HK-2 (cell line): ENCODE measurements at regions not wholly inside any gene's neighbourhood (a gene's known extent, or its start where the extent isn't known, plus 50 kb on each side); places are given as distances from the start of the nearest gene placed in this dataset.

Experiments used
- DNase-seq: peaks from one replicate; pipeline ENCODE4 v3.0.0-alpha.2; 2018; ENCODE audit not compliant: unreplicated experiment

DNA sequence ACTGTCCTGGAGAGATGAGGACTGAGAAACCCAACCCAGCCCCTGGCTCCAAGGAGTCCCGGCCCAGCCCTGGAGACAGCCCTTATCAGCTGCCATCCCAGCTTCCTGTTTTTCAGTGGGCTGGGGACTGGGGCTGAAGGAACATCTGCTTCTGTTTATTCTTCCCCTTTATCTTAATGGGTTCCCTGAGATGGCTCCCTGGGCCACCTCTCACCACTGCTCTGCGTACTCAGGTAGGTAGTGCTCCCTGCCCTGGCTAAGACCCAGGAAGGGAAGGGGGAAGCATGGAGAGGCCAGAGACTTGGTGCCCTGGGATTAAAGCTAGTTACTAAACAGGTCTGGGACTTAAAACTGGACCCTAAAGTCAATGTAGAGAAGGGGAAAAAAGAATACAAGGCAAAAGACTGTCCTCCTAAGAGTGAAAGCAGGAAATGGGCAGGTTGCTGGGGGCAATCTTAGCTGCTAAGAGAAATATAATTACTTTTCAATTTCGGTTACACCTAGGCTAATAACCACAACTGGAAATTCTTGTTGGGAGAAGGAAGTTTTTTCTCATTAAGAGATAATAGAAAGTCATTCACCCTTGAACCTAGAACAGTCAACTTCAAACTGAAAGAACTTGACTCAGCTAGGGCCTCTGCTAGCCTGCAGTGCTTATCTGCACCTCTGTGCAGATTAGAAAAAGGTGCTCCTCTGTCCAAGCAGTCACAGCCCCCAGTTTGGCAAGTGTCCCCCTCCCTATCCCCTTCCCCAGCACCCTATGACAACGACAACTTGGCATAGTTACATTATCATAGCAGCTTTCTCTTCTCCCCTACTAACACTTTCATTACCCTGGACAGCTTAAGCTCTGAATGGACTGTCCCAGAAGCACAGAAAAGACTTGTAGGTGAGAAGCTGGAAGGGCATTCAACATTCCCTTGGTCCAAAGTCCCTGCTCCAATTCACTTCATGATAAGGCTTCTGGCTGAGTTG lies 65.6 kb upstream of the KDM7A start:
- DNase-seq = no peak

DNA sequence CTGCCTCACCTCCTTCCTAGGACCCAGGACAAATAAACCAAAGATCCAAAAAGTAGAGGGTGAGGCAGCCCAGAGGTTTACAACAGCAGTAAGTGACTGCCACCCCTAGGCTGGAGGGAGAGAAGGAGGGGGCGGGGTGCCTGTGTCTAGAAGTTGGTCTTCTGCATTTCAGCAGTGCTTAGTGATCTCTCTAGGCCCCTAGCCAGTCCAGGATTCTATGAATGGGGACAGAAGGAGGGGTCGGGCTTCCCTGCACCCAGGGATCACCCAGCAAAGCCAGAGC lies 62.8 kb upstream of the KDM7A start:
- DNase-seq = no peak

DNA sequence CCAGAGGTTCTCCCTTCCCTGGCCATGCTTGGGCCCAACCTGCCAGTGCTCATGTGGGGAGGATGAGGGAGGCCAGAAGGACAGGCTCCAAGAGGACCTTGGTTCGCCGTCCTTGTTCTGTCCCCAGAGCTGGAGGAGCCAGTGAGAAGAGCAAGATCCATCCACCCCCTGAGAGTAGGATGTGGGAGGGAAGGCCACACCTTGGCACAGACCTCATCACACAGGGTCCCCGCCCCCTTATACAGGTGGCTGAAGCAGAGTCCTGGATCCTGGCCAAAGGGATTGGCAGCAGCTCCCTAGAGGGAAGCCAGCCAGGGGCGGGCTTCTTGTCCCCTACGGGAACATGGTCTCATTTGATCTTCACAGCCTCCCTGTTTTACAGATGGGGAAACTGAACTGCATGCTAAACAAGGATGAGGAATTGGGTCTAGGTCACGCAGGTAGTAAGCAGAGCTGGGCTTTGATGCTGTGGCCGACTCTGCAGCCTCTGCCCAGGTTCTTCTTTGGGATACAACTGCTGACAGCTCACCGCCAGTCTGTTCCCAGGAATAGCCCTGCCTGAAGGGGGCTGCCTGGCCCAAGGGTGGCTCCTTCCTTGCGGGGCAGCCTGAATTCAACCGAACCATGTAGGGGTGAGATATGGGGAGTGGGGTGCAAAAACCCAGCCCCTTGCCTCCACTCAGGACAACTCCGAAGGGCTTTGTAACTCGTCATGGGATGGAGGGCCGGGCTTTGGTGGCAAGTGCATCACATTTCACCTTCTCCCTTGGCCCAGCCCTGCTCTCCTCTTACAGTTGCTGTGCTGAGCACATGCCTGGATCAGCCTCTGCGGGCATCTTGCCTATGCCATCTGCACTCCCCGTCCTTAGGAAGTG lies 62.2 kb upstream of the KDM7A start:
- no peak for DNase-seq

DNA sequence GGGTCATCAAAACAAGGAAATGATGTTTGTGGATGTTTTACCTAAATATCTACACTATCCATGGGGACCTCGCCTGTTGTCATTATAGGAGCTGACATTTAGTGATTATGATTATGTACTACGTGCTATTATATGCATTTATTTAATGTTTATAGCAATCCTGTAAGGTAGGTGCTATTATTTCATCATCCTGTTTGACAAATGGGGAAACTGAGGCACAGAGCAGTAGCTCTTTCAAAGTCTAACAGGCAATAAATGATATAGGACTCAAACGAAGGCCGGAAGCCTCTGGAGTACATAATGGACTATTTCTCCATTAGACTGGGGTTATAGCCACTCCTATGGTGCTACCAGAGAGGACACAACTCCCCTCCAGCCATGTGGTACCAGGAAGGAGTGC lies 60.6 kb upstream of the KDM7A start:
- DNase-seq = no peak

DNA sequence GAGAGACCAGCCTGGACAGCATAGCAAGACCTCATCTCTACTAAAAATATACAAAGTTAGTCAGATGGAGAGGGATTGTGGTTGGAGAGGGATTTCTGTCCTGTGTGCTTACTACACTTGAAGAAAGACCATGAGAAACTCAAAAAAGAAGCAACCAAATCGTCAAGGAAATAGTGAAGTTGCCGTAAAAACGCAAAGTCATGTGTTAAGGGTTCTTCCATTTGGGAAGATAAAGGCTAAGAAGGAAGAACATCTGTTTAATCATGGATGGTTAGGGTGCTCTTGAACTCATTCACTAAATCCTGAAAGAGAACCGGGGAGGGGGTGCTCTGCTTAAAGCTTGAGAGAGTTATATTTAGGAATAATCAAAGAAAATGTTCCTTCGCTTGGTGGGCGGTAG lies 59.8 kb upstream of the KDM7A start:
- DNase-seq = no peak

DNA sequence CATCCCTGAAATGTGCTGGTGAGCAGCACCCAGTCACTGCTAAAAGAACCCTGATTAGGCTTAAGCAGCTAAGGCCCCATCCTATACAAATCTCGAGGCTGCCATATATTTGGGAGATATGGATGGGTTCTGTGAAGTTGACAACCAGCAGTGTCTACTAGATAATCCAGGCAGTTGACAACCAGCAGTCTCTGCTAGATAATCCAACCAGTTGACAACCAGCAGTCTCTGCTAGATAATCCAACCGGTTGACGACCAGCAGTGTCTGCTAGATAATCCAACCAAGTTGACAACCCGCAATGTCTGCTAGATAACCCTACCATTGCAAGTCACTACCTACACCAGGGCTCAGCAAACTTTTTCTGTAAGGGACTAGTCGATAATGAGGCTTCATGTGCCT lies 58.3 kb upstream of the KDM7A start:
- no peak for DNase-seq

DNA sequence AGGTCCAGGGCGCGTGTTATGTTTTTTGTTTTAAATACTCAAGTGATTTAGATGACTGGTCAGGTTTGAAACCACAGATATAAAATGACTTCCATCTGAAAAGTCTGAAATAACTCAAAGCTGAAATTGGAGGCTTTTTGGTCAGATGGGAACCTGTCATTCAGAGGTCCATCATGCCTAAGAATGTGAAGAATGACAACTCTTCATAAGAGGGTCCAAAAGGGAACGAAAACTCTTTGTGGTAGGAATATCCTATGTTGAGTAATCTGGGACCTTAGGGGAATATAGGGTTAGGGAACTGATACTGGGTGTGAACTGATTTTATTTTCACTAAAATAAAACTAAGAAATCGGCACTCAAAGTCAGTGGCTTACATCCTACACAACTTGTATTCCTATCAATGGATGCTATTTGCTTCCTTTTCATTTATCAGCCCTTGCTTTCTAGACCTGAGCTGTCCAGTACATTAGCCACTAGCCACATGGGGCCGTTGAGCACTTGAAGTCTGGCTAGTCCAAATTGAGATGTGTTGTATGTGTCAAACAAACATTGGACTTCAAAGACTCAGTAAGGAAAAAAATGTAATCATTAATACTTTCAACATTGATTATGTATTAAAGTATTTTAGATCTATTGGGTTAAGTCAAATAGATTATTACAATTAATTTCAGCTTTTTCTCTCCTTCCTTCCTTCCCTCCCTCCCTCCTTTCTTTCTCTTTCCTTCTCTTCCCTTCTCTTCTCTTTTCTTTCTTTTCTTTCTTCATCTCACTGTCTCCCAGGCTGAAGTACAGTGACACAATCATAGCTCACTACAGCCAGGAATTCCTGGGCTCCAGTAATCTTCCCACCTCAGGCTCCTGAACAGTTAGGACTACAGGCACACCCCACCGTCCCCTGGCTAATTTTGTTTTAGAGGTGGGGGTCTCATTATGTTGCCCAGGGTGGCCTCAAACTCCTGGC lies 56.5 kb upstream of the KDM7A start:
- no peak for DNase-seq

DNA sequence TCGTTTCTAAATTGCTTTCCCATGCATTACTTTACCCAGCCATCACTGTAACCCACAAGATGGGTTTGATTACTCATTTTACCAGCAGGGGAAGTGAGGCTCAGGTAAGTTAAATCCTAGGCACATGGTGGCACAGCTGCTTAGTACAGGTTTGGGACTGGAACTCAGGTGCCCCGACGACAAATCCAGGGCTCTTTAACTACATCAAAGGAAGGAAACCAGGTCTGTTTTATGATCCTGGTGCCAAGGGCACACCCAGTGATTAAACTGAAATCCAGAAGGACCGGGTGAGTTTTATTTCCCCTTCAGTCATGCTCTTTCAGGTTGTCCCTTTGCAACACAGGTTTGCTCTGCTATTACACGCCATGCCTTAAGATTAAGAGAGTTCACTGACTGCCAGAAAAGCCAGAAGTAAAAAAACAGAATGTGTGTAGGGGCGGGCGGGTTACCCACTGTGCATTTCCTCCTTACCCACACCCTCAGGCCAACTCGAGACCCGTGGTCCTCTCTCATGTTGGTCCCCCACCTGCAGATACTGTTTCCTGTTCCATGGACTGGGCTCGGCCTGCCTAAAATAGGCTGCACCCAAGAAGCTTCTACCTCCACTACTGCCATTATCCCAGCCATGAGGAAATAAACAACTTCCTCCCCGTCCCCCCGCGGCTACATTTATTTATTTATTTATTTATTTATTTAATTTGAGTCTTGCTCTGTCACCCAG lies 55.1 kb upstream of the KDM7A start:
- no peak for DNase-seq

DNA sequence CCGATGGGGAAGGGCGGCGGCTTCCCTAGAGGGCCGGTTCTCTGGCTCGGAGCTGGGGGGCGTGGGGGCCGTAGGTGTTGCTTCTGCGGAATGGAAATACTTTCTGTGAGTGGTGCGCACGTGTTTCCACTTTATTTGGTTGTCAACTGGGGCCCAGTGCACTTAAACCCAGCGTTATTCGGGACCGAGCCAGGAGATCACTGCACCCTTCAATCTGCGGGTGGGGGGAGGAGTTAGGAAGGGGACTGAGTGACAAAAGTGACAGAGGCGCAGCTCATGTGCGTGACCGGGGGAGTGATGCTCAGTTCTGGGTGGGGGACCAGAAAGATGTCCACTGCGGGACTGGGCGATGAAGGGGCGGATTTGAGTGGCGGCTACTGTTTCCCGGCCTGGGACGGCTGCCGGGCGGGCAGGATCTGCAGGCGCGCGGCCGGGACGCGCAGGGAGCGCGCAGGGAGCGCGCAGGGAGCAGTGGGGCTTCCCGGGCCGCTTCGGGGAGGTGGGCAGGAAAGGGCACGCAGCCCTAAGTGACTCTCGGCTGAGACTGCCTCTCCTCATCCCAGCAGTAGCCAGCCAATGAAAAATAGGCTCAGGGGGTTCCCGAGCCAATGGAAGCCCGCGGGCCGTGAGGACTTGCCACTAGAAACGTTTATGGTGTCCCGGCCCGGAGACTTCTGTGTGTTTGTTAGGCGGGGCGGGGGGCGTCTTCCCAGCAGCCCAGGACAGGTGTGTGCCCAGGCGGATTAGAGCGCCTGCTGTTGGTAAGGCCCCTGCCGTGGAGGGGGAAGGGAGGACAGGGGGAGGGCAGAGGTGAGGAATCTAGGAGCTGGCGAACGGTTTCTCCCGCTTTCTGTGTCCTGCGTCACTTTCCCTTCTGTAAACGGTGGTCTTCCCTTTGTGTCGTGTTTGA lies 54.3 kb upstream of the KDM7A start:
- peak; percentile 56 for DNase-seq

DNA sequence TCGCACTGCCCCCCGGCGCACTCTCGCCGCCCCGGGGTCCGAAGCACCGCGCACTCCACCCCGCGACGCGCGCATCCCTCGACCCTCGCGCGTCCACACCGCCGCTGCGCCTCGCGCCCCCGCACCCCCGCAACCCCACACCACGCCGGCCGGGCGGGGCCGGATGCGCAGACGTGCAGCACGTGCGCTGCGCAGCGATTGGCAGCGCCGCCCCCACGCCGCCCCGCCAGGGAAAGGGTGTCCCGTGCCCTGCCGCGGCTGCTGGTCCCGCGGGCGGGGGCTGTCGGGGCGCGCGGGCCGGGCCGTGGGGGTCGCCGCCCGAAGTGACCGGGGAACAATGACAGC lies 53.7 kb upstream of the KDM7A start:
- DNase-seq = peak; percentile 53

DNA sequence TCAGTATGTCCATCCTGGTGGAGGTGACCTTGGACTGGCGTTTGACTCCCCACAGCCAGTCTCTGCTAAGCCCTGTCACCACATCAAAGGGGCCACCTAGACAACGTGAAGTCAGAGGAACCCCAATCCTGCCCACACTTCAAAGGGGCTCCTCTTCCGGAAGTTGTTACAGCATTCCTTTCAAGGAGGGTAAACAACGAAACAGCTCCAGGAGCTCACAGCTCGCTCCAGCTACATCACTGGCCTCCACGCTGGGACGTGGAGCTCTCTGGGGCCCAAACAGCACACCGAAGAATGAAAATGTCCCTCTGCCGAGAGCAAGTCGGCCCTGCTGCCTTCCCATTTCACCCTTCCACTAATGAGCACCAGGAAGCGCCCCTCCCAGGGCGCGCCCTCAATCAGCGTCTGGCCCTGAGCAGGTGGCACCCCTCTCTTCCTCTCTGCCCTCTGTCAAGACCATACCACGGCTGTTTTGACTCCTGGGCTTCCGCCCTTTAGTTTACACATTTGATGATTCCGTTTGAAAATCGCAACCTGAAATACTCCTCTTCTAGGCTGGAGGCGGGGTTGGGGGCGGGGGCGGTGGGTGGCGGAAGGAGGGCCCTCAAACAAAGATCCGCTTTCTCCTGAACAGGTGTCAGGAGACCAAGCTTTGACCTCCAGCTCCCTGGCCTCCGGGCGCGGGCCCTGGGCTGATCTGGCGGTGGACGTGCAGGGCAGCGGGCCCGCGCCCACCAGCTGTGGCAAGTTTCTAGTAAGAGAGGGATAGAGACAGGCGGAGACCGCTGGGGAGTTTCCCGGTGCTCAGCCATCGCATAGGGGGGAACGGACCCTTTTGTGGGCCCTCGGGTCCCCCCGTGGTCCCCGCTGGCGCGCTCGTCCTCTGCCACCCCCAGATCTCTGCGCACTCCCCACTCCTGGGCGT lies 53.1 kb upstream of the KDM7A start:
- DNase-seq = no peak

DNA sequence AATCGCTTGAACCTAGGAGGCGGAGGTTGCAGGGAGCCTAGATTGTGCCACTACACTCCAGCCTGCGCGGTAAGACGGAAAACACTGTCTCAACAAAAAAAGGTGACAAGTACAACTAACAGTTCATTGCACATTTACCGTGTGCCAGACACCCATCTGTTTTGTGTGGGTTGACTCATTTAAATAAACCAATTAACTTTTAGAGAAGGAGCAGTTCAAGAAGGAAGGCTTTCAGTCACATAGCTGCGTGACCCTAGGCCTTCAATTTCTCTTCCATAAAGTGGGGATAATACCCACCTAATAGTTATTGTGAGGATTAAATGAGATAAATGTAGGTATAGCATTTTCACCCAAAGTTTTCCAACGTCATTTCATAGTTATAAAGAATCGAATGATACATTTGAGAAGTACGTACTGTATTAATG lies 52.3 kb upstream of the KDM7A start:
- DNase-seq = no peak
